M059J (cell line): ENCODE measurements at regions not wholly inside any gene's neighbourhood (a gene's known extent, or its start where the extent isn't known, plus 50 kb on each side); places are given as distances from the start of the nearest gene placed in this dataset.
"Not testable (repeated sequence)": the region's sequence is repeated elsewhere in the genome, so short reads cannot be mapped to it uniquely, and the experiment has no call there.

ENCODE experiments used
- DNase-seq: peaks from one replicate; pipeline ENCODE4 v3.0.0-alpha.2; 2012; ENCODE audit warnings: low read depth

DNA sequence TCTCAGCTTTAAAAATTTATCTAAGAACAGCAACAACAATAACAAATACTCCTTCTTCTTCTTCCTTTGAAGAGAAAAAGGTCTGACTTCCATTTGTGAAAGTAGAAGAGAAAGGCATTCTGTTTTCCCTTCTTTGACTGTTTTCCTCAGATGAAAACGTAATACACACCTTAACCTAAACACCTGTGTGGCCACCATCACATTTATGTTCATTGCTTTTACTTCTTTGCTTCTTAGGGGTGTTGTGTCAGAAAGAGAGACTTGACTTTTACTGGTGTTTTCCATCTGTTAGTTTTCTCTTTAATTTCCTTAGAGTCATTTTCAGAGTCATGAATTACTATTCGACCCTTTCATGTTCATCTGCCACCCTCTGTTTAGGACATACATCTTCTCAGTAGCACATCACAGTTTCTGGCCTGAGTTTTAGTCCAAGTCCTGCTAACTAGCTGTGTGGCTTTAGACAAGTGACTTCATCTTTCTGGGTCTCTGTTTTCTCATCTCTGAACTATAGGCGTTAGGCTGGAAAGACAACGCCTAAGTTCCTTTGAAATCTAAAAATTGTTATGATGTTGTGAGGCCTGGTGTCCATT is 283.8 kb downstream of the GATA3 start:
- no peak for DNase-seq

GRCh38 chr10:8344756-8345155 is 290.3 kb downstream of the GATA3 start:
- DNase-seq: no peak

DNA sequence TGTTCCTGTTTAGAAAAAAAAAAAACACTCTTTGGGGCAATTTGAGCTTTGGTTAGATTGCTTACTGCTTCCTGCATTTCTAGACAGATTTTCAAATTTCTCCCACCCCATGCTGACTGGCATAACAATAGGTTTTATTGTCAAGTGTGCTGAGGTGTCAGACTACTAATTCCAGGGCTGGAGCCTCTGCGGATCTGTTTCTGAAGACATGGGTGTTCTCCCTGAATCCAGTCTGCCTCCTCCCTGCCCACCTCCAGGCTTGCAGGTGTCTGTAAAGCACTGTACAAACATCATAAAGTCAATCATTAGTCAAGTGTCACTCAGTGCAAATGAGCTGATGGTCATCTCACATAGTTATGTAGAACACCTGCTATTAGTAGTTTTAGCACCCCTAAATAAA is 292.4 kb downstream of the GATA3 start:
- DNase-seq: no peak

GRCh38 chr10:8347614-8348013 is 293.1 kb downstream of the GATA3 start:
- not testable (repeated sequence) for DNase-seq

DNA sequence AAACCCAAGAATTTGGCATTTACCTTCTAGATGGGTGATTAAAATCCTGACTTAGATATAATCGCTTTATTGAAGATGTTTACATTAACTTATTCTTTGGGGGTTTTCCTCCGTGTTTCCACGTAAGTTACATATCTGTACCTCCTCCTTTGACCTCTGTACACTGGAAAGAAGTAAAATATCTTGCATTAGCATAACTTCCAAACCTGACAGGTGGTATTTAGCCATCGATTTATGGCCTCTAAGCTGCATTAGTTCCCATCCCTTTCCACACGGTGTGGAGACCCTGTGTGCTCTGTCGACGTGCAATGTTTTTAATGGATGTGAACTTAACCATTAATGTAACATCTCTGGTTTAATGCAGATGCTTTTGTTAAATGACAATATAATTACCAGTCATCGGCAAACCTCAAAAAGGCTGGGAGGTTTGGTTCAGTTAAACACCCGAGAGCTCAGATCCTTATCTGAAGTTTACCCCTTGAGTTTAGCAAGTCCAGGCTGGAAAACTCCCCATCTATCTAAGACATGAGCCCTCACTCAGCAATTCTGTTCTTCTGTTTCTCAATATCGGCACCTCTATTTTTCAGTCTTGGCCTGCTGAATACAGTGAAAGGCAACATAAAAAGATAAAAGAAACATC is 295.2 kb downstream of the GATA3 start:
- DNase-seq: no peak

DNA sequence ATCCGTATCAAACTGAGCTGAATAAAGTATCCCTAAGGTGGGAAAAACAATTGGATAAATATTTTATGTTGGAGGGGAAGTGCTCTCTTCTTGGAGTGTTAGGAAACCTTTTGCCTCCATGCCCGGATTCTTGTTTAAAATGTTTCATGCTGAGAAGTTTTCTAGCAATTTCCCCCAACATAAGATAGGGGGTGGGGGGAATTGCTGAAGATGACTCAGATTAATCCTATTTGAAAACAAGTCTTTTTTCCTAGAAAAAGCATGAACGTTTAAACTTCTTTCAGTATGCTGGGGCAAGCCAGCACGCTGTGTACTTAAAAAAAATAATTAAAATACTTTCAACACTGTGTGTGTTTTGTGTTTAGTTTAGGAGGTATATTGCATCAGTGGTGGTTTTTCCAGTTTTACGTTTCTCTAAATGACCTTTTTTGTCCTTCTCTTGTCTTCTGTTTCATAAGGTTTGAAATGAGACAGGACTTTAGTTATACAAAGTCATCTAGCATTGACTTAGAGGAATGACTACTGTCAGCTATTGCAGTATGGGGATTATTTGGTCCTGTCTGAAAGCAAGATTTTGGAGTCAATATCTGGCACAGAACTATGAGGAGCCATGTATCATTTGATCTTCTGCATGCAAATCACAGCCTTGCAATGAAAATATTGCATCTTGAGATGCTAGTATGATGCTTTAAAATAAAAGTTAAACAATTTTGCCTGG is 295.9 kb downstream of the GATA3 start:
- no peak for DNase-seq

- peak; percentile 17 for DNase-seq
Measured at GRCh38 chr10:8352171-8353075, 297.9 kb downstream of the GATA3 start.

- DNase-seq: no peak
Measured at GRCh38 chr10:8356283-8356682, 301.8 kb downstream of the GATA3 start.

DNA sequence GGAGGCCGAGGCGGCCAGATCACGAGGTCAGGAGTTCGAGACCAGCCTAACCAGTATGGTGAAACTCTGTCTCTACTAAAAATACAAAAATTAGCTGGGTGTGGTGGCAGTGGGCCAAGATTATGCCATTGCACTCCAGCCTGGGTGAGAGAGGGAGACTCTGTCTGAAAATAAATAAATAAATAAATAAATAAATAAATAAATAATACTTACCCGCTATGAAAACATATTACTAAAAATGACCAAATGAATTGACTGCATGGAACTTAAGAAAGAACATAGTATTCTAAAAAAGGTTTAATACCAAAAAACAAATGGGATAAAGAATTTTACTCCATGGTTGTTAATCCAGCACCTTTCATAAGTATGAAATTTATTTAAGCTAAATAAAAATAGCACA is 305.0 kb downstream of the GATA3 start:
- no peak for DNase-seq

- DNase-seq: no peak
Measured at GRCh38 chr10:8360365-8360764, 305.9 kb downstream of the GATA3 start.

- peak; percentile 43 for DNase-seq
Measured at GRCh38 chr10:8360814-8361509, 306.5 kb downstream of the GATA3 start.

- DNase-seq: peak; percentile 38
Measured at GRCh38 chr10:8361510-8361844, 307.0 kb downstream of the GATA3 start.

DNA sequence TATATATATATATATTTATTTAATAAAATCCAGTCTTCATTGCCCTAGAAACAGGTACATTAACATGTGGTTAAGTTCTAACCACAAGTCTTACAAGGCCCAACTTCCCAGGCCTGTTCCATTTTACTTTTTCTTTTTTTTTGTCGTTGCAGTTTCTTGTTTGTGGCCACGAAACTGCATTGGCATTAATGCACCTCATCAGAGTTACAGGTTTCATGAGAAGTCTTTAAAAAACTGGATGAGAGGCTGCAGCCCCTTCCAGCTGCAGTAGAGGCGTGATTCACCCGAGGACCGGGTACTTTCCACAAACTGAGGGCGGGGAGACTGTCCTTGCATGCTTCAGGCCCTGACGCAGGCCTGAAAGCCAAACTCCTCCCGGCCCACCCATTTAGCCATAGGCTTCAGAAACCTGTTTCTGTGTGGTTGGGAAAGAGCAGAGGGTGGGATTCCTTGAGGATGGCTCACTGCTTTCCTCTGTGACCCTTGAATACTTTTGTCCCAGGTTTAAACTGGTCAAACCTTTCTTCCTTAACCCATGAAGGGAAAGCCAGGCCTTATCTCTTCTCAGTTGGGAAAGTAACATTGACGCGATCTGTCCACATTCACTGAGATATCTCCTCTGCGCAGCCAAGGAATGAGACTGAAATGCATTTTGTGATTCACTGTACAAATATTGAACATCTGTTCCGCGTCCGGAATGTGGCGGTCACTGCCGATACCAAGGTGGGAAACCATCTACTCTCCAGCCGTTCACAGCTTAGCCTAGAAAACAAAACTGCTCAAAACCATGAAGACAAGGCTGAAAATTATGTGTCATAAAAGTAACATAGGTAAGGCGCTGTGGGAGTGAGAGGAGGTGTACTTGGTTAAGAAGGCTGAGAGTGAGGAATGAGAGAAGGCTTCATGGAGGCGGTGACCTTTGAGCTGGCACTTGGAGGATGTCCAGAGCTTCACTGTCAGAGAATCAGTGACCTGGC is 311.7 kb downstream of the GATA3 start:
- DNase-seq: peak; percentile 92

DNA sequence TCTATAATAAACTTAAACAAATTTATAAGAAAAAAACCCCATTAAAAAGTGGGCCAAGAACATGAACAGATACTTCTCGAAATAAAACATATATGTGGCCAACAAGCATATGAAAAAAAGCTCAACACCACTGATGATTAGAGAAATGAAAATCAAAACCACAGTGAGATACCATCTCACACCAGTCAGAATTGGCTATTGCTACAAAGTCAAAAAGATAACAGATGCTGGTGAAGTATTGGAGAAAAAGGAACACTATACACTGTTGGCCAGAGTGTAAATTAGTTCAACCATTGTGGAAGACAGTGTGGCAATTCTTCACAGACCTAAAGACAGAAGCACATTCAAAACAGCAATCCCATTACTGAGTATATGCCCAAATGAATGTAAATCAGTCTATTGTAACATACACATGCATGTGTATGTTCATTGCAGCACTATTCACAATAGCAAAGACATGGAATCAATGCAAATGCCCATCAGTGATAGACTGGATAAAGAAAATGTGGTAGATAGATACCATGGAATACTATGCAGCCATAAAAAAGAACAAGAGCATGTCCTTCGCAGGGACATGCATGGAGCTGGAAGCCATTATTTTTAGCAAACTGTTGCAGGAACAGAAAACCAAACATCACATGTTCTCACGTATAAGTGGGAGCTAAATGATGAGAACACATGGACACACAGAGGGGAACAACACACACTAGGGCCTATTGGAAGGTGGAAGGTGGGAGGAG is 313.4 kb downstream of the GATA3 start:
- not testable (repeated sequence) for DNase-seq

- peak; percentile 82 for DNase-seq
Measured at GRCh38 chr10:8369666-8370065, 315.2 kb downstream of the GATA3 start.

DNA sequence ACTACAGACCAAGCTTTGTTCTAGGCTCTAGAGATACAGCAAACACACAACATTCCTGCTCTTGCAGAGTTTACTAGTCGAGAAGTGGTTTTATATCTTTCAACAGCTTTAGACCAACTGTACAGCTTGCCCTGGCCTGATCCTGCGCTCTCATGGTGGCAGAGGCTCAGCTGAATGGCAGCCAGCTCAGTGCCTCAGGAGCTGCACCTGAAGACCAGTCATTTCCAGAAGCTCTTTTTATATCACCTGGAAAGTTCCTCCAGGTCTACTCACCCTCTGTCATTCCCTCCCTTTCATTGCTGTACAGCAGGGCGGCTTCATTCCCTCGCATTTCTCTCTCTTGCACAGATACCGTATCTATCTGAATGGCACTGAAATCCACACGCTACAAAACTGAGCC is 319.8 kb downstream of the GATA3 start:
- DNase-seq: no peak

GRCh38 chr10:8375137-8375536 is 320.6 kb downstream of the GATA3 start:
- no peak for DNase-seq

- no peak for DNase-seq
Measured at GRCh38 chr10:8378198-8378983, 323.9 kb downstream of the GATA3 start.
